ENCODE measurements at regions not wholly inside any gene's neighbourhood (a gene's known extent, or its start where the extent isn't known, plus 50 kb on each side); places are given as distances from the start of the nearest gene placed in this dataset.

- no peak for DNase-seq (ENCODE audit: low read depth)
- H3K36me3 ChIP-seq (ENCODE audit: control insufficient read depth, insufficient read depth, low read length): no peaks in the 10 kb centered on the region
- no peak overlapping the region for H3K4me3 ChIP-seq (ENCODE audit: low read depth, low read length)
- H3K27me3 ChIP-seq (ENCODE audit: control insufficient read depth, insufficient read depth, low read length): no peaks in the 10 kb centered on the region
- TF ChIP-seq CTCF (IDR thresholded peaks at IDR 0.05; ENCODE audit: insufficient read depth, low read depth, low read length): no peak
- CTCF ChIA-PET: no interaction called here
- POLR2A ChIA-PET: no interaction called here
These were observed 396.7 kb upstream of the MAGEC2 start for GRCh38 chrX:142601792-142602191.

- no peaks in the 10 kb centered on the region for H3K36me3 ChIP-seq (ENCODE audit: control insufficient read depth, insufficient read depth, low read length)
- CTCF ChIA-PET: no interaction called here
- POLR2A ChIA-PET: no interaction called here
These were observed 388.3 kb upstream of the MAGEC2 start for GRCh38 chrX:142593361-142593862.

GRCh38 chrX:142576615-142577014 lies 371.5 kb upstream of the MAGEC2 start:
- CTCF ChIA-PET: no interaction called here
- H3K27me3 ChIP-seq (ENCODE audit: control insufficient read depth, insufficient read depth, low read length): no peaks in the 10 kb centered on the region
- TF ChIP-seq CTCF (IDR thresholded peaks at IDR 0.05; ENCODE audit: insufficient read depth, low read depth, low read length): no peak
- no peaks in the 10 kb centered on the region for H3K36me3 ChIP-seq (ENCODE audit: control insufficient read depth, insufficient read depth, low read length)
- POLR2A ChIA-PET: no interaction called here
- H3K4me3 ChIP-seq (ENCODE audit: low read depth, low read length): no peak overlapping the region
- DNase-seq (ENCODE audit: low read depth): no peak

More at GRCh38 chrX:142593361-142593862, 388.3 kb upstream of the MAGEC2 start:
- no peak for TF ChIP-seq CTCF (IDR thresholded peaks at IDR 0.05; ENCODE audit: insufficient read depth, low read depth, low read length)
- Histone ChIP-seq H3K4me3 (ENCODE audit: low read depth, low read length) (no peak overlapping the region), H3K27me3 (ENCODE audit: control insufficient read depth, insufficient read depth, low read length) (no peaks in the 10 kb centered on the region)
- DNase-seq (ENCODE audit: low read depth): no peak

GRCh38 chrX:142549923-142550322 lies 344.8 kb upstream of the MAGEC2 start:
- ChIA-PET CTCF (no interaction called here), POLR2A (no interaction called here)
- no peak for DNase-seq (ENCODE audit: low read depth)
- H3K27me3 ChIP-seq (ENCODE audit: control insufficient read depth, insufficient read depth, low read length): no peaks in the 10 kb centered on the region
- no peak overlapping the region for H3K4me3 ChIP-seq (ENCODE audit: low read depth, low read length)
- TF ChIP-seq CTCF (IDR thresholded peaks at IDR 0.05; ENCODE audit: insufficient read depth, low read depth, low read length): no peak
- H3K36me3 ChIP-seq (ENCODE audit: control insufficient read depth, insufficient read depth, low read length): no peaks in the 10 kb centered on the region

- ChIA-PET CTCF (interaction anchor here (0.8 kb wide), 1 partner anchor 8 kb away, joined by 3 read pairs; no protein-coding TSS in a partner anchor), POLR2A (no interaction called here)
- DNase-seq (ENCODE audit: low read depth): no peak
- TF ChIP-seq CTCF (IDR thresholded peaks at IDR 0.05; ENCODE audit: insufficient read depth, low read depth, low read length): no peak
- Histone ChIP-seq H3K27me3 (ENCODE audit: control insufficient read depth, insufficient read depth, low read length) (no peaks in the 10 kb centered on the region), H3K4me3 (ENCODE audit: low read depth, low read length) (no peak overlapping the region), H3K36me3 (ENCODE audit: control insufficient read depth, insufficient read depth, low read length) (no peaks in the 10 kb centered on the region)
These were observed 300.7 kb upstream of the MAGEC2 start for GRCh38 chrX:142505839-142506238.

Data from BJ (cell line).